Mesothelial cell of epicardium (in vitro differentiated cells): ENCODE measurements at regions not wholly inside any gene's neighbourhood (a gene's known extent, or its start where the extent isn't known, plus 50 kb on each side); places are given as distances from the start of the nearest gene placed in this dataset.

Experiments used
- DNase-seq, 2 experiments: peaks; one replicate each; pipeline ENCODE4 v3.0.0; 2021; ENCODE audit warnings: low spot score in 2 of 2; ENCODE audit not compliant: unreplicated experiment in 2 of 2
- H3K27ac Mint-ChIP-seq: 2 replicates; pipeline ENCODE4 v1.8.0; 2021; ENCODE audit warnings: mixed read lengths
- H3K27me3 Mint-ChIP-seq: 2 replicates; pipeline ENCODE4 v1.8.0; 2021; ENCODE audit warnings: low read depth, mixed read lengths
- H3K36me3 Mint-ChIP-seq: 2 replicates; pipeline ENCODE4 v1.8.0; 2021; ENCODE audit warnings: mixed read lengths
- H3K4me1 Mint-ChIP-seq: 2 replicates; pipeline ENCODE4 v1.8.0; 2021; ENCODE audit warnings: mixed read lengths
- H3K4me3 Mint-ChIP-seq: 2 replicates; pipeline ENCODE4 v1.8.0; 2021; ENCODE audit warnings: mild to moderate bottlenecking, moderate library complexity, mixed read lengths
- H3K9me3 Mint-ChIP-seq: 2 replicates; pipeline ENCODE4 v1.8.0; 2021; ENCODE audit warnings: mixed read lengths
- CTCF ChIP-seq: fragments of 200-600 bp; sonication (generic); IDR thresholded peaks from one replicate; pipeline ENCODE4 v1.5.0; 2021; ENCODE audit warnings: antibody characterized with exemption; ENCODE audit not compliant: unreplicated experiment

DNA sequence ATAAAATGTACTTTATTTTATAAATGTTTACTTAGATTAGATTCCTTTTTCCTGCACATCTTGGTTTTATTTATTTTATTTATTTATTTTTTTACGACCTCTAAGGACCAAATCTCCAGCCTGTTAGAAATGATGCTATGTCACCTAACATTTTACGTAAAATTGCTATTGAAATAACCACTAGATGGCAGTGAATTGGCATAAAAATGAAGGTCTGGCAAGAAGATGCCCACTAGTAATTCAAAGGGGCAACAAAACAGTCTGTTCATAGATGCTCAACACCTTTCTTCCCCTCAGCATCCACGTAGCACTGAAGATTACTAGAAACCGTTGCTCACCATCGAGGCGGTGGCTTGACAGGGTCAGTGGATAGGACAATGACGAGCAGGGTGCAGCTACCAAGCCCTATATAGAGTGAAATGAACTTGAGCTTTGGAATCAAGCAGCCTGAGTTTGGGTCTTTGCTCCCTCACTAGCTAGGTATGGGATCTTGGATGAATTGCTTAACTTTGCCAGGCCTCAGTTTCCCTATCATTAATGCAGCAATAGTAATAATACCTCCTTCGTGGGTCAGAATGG lies 128.7 kb upstream of the L3MBTL4 start:
- no peak overlapping the region for H3K27ac Mint-ChIP-seq
- DNase-seq = no peak
- H3K4me1 Mint-ChIP-seq = peaks cover 36% of the 10 kb centered on the region
- peaks cover 11% of the 10 kb centered on the region for H3K36me3 Mint-ChIP-seq
- no peaks in the 10 kb centered on the region for H3K27me3 Mint-ChIP-seq
- H3K4me3 Mint-ChIP-seq = no peak overlapping the region
- peaks cover 24% of the 10 kb centered on the region for H3K9me3 Mint-ChIP-seq
- peak; percentile 68 for TF ChIP-seq CTCF

- no peak for TF ChIP-seq CTCF
- H3K4me3 Mint-ChIP-seq = no peak overlapping the region
- peaks cover 37% of the 10 kb centered on the region for H3K9me3 Mint-ChIP-seq
- no peak for DNase-seq
- H3K36me3 Mint-ChIP-seq = peaks cover 22% of the 10 kb centered on the region
- peaks cover 25% of the 10 kb centered on the region for H3K4me1 Mint-ChIP-seq
- H3K27ac Mint-ChIP-seq = no peak overlapping the region
- no peaks in the 10 kb centered on the region for H3K27me3 Mint-ChIP-seq
These were observed 131.5 kb upstream of the L3MBTL4 start for GRCh38 chr18:6546229-6546628.

DNA sequence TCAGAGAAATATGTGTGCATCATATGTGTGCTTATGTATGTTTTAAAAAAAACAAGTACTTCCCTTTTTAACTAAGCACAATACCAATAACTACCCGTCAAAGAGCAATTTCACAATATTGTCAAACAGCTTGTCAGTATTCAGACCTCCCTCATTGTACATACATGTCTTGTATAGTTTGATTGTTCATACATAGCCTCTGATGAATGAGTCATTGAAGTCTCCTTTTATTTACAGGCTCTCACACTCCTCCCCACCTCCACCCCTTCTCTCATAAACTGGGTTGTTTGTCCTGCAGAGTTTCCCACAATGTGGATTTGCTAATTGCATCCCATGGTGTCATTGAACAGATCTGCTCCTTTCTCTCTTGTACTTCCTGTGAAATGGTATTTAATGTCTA lies 132.8 kb upstream of the L3MBTL4 start:
- no peaks in the 10 kb centered on the region for H3K27me3 Mint-ChIP-seq
- no peak overlapping the region for H3K4me3 Mint-ChIP-seq
- no peak overlapping the region for H3K27ac Mint-ChIP-seq
- DNase-seq = no peak
- no peak for TF ChIP-seq CTCF
- peaks cover 39% of the 10 kb centered on the region for H3K9me3 Mint-ChIP-seq
- H3K36me3 Mint-ChIP-seq = peaks cover 22% of the 10 kb centered on the region
- H3K4me1 Mint-ChIP-seq = peaks cover 26% of the 10 kb centered on the region

GRCh38 chr18:6553234-6553900 lies 138.7 kb upstream of the L3MBTL4 start:
- no peak for TF ChIP-seq CTCF
- Mint-ChIP-seq H3K27ac (peak overlapping the region; percentile 59), H3K36me3 (peaks cover 10% of the 10 kb centered on the region), H3K4me3 (no peak overlapping the region), H3K27me3 (no peaks in the 10 kb centered on the region), H3K4me1 (peaks cover 43% of the 10 kb centered on the region), H3K9me3 (peaks cover 23% of the 10 kb centered on the region)
- no peak for DNase-seq

- Mint-ChIP-seq H3K27me3 (no peaks in the 10 kb centered on the region), H3K27ac (peak overlapping the region; percentile 93), H3K36me3 (no peaks in the 10 kb centered on the region), H3K9me3 (peaks cover 4% of the 10 kb centered on the region), H3K4me1 (peaks cover 72% of the 10 kb centered on the region), H3K4me3 (peak overlapping the region; percentile 36)
- no peak for TF ChIP-seq CTCF
- DNase-seq = peak in 1 of 2 experiments; percentile 43
These were observed 142.5 kb upstream of the L3MBTL4 start for GRCh38 chr18:6557057-6557769.
